ENCODE measurements at regions not wholly inside any gene's neighbourhood (a gene's known extent, or its start where the extent isn't known, plus 50 kb on each side); places are given as distances from the start of the nearest gene placed in this dataset.

- TF ChIP-seq ZNF565 (CRISPR knock-in tag; conservative IDR thresholded peaks at IDR 0.05; ENCODE audit: low read depth): no peak
- no peak for TF ChIP-seq PATZ1 (CRISPR knock-in tag; IDR thresholded peaks at IDR 0.05; ENCODE audit: borderline replicate concordance)
- no peak for TF ChIP-seq ARNTL (CRISPR knock-in tag; IDR thresholded peaks at IDR 0.05; ENCODE audit: borderline replicate concordance, low read depth)
- no peak for TF ChIP-seq TCF4 (CRISPR knock-in tag; IDR thresholded peaks at IDR 0.05; ENCODE audit: borderline replicate concordance)
- no peak for TF ChIP-seq ESRRG (CRISPR knock-in tag; IDR thresholded peaks at IDR 0.05)
- no peak for TF ChIP-seq CREB5 (CRISPR knock-in tag; IDR thresholded peaks at IDR 0.05; ENCODE audit: low read depth)
- TF ChIP-seq CSRNP3 (CRISPR knock-in tag; IDR thresholded peaks at IDR 0.05): no peak
- no peak for TF ChIP-seq ZNF8 (CRISPR knock-in tag; IDR thresholded peaks at IDR 0.05)
- no peak for TF ChIP-seq ZNF70 (CRISPR knock-in tag; IDR thresholded peaks at IDR 0.05)
- TF ChIP-seq ISL1 (CRISPR knock-in tag; IDR thresholded peaks at IDR 0.05): no peak
Observed at GRCh38 chr1:72466376-72466775, 184.0 kb upstream of the NEGR1 start.
